ENCODE measurements at regions not wholly inside any gene's neighbourhood (a gene's known extent, or its start where the extent isn't known, plus 50 kb on each side); places are given as distances from the start of the nearest gene placed in this dataset.

- POLR2A ChIA-PET: no interaction called here
- Histone ChIP-seq H3K36me3 (replicated peaks in 1 of 2; ENCODE audit: control insufficient read depth in 1 of 2, insufficient read depth in 2 of 2, low read length in 1 of 2) (no peaks in the 10 kb centered on the region), H3K9me2 (no peaks in the 10 kb centered on the region), H3F3A (replicated peaks; ENCODE audit: insufficient read depth) (no peaks in the 10 kb centered on the region), H3K9me3 (no peaks in the 10 kb centered on the region; the same call in 1 of the 2 replicates), H3K79me2 (ENCODE audit: insufficient read depth) (no peaks in the 10 kb centered on the region), H3K9ac (no peak overlapping the region), H3K27me3 (ENCODE audit: insufficient read depth) (peaks cover 8% of the 10 kb centered on the region), H2AFZ (ENCODE audit: low read depth) (no peak overlapping the region), H3K4me2 (no peak overlapping the region), H3K27ac (ENCODE audit: low read depth in 2 of 2, low read length in 1 of 2) (no peak overlapping the region), H4K20me1 (ENCODE audit: insufficient read depth) (no peaks in the 10 kb centered on the region), H3K4me3 (ENCODE audit: low read depth in 2 of 2, low read length in 1 of 2) (no peak overlapping the region), H3K4me1 (ENCODE audit: control insufficient read depth in 1 of 2, insufficient read depth in 2 of 2, low read depth in 1 of 2, low read length in 1 of 2) (no peaks in the 10 kb centered on the region)
- TF ChIP-seq YY1 (IDR thresholded peaks at IDR 0.05; ENCODE audit: low read depth) (no peak), REST (IDR thresholded peaks at IDR 0.05; ENCODE audit: low read depth, low read length) (peak; percentile 92)
- no peak for DNase-seq
- WGBS (ENCODE audit: low lambda C conversion rate): 0% methylated on average over 2 of the region's 2 CpGs
- CTCF ChIA-PET: interaction anchor here (0.8 kb wide), 1 partner anchor 13 kb away, joined by 3 read pairs; no protein-coding TSS in a partner anchor
Measured at GRCh38 chr12:47534695-47535094, 171.1 kb downstream of the RPAP3 start.

GRCh38 chr12:47530050-47530449, 175.8 kb downstream of the RPAP3 start:
- Histone ChIP-seq H3K79me2 (ENCODE audit: insufficient read depth) (no peaks in the 10 kb centered on the region), H3K4me1 (ENCODE audit: control insufficient read depth in 1 of 2, insufficient read depth in 2 of 2, low read depth in 1 of 2, low read length in 1 of 2) (no peaks in the 10 kb centered on the region), H3K9ac (no peak overlapping the region), H3K9me3 (no peaks in the 10 kb centered on the region), H3K4me2 (no peak overlapping the region), H3K4me3 (ENCODE audit: low read depth in 2 of 2, low read length in 1 of 2) (no peak overlapping the region), H3K9me2 (no peaks in the 10 kb centered on the region), H4K20me1 (ENCODE audit: insufficient read depth) (no peaks in the 10 kb centered on the region), H3K27ac (ENCODE audit: low read depth in 2 of 2, low read length in 1 of 2) (no peak overlapping the region), H3K27me3 (ENCODE audit: insufficient read depth) (no peaks in the 10 kb centered on the region), H3F3A (replicated peaks; ENCODE audit: insufficient read depth) (no peaks in the 10 kb centered on the region), H2AFZ (ENCODE audit: low read depth) (no peak overlapping the region), H3K36me3 (replicated peaks in 1 of 2; ENCODE audit: control insufficient read depth in 1 of 2, insufficient read depth in 2 of 2, low read length in 1 of 2) (no peaks in the 10 kb centered on the region)
- no peak for DNase-seq
- POLR2A ChIA-PET: no interaction called here
- no peak for TF ChIP-seq USF2 (IDR thresholded peaks at IDR 0.05; ENCODE audit: borderline replicate concordance, low read depth, low read length)
- no peak for TF ChIP-seq GABPA (IDR thresholded peaks at IDR 0.05; ENCODE audit: low read depth)
- TF ChIP-seq FOXM1 (IDR thresholded peaks at IDR 0.05; ENCODE audit: low read depth): no peak
- TF ChIP-seq SIN3A (IDR thresholded peaks at IDR 0.05; ENCODE audit: borderline replicate concordance, low read depth, low read length): no peak
- TF ChIP-seq USF1 (IDR thresholded peaks at IDR 0.05; ENCODE audit: borderline replicate concordance, low read depth): no peak
- TF ChIP-seq TEAD4 (IDR thresholded peaks at IDR 0.05; ENCODE audit: borderline replicate concordance, insufficient read depth): no peak
- TF ChIP-seq FOSL2 (IDR thresholded peaks at IDR 0.05; ENCODE audit: borderline replicate concordance, low read depth): no peak
- no peak for TF ChIP-seq RCOR1 (IDR thresholded peaks at IDR 0.05; ENCODE audit: low read length)
- no peak for TF ChIP-seq SMC3 (IDR thresholded peaks at IDR 0.05; ENCODE audit: low read depth, low read length)
- CTCF ChIA-PET: no interaction called here

All from SK-N-SH (cell line).